AG10803 (cell line): ENCODE measurements at regions not wholly inside any gene's neighbourhood (a gene's known extent, or its start where the extent isn't known, plus 50 kb on each side); places are given as distances from the start of the nearest gene placed in this dataset.

Experiments used
- DNase-seq: peaks from one replicate; pipeline ENCODE4 v3.0.0; 2010; ENCODE audit warnings: low read depth
- H3K4me3 ChIP-seq: 2 replicates; pipeline ENCODE4 v1.5.1; 2011; ENCODE audit warnings: mild to moderate bottlenecking, low read length, control low read depth
- CTCF ChIP-seq: conservative IDR thresholded peaks from 2 replicates; pipeline ENCODE4 v1.5.1; 2011; ENCODE audit warnings: mild to moderate bottlenecking, low read length, control low read depth, inconsistent platforms

- TF ChIP-seq CTCF, result no peak
- H3K4me3 ChIP-seq, result no peak overlapping the region
- no peak for DNase-seq
Observed at GRCh38 chr15:39493424-39494067, 87.3 kb upstream of the THBS1 start.

- no peak overlapping the region for H3K4me3 ChIP-seq
- no peak for DNase-seq
- no peak for TF ChIP-seq CTCF
Observed at GRCh38 chr15:39494462-39494861, 86.4 kb upstream of the THBS1 start.

GRCh38 chr15:39495871-39496840, 84.7 kb upstream of the THBS1 start:
- no peak for TF ChIP-seq CTCF
- no peak overlapping the region for H3K4me3 ChIP-seq
- peak; percentile 90 for DNase-seq

GRCh38 chr15:39497016-39497758, 83.7 kb upstream of the THBS1 start:
- no peak for DNase-seq
- TF ChIP-seq CTCF, result no peak
- H3K4me3 ChIP-seq, result no peak overlapping the region

GRCh38 chr15:39497759-39498565, 82.9 kb upstream of the THBS1 start:
- no peak for TF ChIP-seq CTCF
- peak; percentile 30 for DNase-seq
- no peak overlapping the region for H3K4me3 ChIP-seq

GRCh38 chr15:39498629-39499028, 82.2 kb upstream of the THBS1 start:
- no peak for TF ChIP-seq CTCF
- no peak overlapping the region for H3K4me3 ChIP-seq
- peak; percentile 67 for DNase-seq
